GM18520 (cell line): ENCODE measurements at regions not wholly inside any gene's neighbourhood (a gene's known extent, or its start where the extent isn't known, plus 50 kb on each side); places are given as distances from the start of the nearest gene placed in this dataset.
A peak's percentile ranks its signal among the peaks of the same experiment; 100 is the strongest.
"Not testable (repeated sequence)": the region's sequence is repeated elsewhere in the genome, so short reads cannot be mapped to it uniquely, and the experiment has no call there.

Experiments used
- ATAC-seq: cut with Tn5 transposase; IDR thresholded peaks from one replicate; pipeline ENCODE4 v1.9.1; 2021; ENCODE audit not compliant: unreplicated experiment

DNA sequence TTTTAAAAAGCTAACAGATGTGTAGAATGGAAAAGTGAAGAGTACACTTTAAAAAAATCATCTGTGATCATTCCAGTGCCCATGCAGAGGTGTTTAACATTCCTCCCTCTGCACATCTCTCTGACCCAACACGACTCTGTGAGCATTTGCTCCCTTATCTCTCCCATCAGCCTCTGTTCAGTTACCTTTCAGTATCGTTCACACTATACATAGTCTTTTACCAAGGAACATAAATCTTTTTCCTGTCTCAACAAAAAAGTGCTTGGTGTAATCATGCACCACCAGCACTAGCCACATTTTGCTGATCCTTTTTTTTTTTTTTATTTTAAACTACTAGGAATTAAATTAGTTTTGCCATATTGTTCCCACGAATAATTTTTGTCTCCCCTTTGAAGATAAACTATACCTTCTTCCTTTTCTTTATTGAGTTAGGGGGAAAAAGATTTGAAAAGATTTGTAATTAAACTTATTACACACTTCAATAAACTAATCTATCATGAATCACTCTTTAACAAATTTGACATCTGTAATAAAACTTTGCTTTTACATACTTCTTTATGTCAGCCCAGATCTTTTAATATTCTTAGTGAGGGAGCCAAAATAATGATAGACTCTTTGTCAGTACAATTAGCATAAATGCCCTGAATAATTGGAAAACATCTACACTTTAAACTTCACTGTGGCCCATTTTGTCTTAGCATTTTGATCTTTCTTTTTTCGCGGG, 489.8 kb upstream of the FANCL start:
- ATAC-seq = no peak

DNA sequence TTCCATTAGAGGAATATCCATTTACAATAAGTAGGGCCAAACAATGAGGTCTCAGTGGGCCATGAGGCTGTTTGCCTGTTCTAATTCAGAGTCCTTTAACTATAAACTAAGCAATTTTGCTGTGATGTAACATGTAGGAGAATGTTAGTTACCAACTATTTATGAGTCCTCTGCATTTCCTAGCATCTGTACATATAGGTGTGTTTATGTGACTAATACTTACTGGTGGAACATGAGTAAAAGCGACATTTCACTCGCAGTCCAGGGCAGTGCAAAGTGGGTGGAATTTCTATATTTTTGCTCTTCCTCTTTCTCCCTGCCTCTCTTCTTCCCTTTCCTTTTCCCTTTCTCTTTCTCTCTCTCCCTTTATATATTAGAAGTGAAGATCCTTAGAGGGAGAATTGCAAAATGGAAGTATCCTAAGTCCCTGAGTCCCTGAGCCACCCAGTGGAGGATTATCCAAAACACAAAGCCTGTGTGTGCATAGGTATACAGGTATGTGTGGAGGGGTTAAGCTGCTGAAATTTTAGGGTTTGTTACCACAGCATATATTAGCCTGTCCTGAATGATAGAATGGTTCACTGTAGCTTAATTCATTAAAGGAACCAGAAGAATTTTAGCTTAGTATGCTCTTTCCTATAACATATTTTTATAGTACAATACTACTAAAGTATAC, 487.0 kb upstream of the FANCL start:
- ATAC-seq = no peak

DNA sequence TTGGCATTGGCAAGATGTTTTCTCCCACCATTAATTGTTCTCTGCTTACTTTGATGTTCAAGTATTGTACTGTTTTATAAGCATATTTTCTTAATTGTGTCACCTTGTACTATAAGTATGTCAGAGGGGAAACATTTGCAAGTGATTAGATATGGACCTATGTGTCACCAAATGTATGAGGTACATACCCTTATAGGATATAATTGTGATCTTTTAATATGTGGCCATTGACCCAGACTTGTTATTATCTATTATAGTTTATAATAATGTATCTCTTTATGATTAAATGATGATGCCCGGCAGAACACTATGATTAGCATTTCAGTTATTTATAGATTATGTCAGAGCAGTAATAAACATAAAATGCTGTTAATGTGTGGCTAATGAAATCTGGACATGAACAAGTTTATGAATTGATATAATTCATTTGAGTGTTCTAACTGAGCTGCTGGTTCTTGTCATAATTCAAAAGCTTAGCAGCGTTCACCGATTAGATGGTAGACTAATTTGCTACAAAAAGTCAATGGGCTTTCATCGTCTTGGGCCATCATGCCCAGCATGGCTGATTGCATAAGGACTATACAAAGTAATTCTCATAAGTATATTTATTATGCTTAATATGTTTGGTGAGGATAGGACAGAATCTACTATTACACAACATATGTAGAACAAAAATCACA, 480.9 kb upstream of the FANCL start:
- ATAC-seq = no peak

DNA sequence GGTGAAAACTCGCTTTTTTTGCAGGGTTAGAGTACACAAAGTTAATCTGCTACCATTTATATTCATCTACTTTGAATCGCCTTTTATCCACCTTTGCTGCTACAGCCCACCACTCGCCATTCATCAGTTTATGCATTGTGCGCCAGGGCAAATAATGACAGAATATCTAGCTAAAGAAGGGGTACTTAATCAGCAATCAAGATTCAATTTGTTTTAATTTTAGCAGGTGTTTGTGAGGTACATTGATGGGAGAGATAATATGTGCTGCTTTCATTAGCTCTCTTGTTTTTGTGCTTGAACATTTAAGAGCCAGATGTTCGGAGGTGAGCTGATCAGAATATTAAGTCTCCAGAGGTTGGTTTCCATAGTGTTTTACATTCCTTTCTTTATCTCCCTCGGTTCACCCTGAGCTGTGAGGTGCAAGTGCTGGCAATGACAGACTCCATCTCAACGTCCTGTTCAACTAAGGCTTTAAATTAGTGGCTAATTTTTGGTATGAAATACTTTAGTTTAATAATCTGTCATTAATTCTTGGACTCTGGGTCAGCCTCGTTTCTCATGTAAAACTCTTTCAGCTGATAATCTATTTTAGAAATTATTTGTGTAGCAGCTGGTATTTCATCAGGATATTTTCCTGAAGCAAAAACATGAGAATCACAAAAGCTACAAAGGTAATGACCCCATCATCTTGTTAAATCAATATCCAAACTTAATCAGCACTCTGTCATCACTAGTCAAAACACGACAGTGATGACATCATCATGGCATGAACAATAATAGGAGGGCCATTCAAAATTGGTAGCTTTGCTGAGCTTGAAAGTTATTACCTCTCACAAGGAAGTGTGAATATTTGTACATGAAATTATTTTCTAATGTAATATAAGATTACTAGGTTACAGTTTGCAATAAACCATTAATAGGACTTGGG, 479.9 kb upstream of the FANCL start:
- ATAC-seq = no peak

DNA sequence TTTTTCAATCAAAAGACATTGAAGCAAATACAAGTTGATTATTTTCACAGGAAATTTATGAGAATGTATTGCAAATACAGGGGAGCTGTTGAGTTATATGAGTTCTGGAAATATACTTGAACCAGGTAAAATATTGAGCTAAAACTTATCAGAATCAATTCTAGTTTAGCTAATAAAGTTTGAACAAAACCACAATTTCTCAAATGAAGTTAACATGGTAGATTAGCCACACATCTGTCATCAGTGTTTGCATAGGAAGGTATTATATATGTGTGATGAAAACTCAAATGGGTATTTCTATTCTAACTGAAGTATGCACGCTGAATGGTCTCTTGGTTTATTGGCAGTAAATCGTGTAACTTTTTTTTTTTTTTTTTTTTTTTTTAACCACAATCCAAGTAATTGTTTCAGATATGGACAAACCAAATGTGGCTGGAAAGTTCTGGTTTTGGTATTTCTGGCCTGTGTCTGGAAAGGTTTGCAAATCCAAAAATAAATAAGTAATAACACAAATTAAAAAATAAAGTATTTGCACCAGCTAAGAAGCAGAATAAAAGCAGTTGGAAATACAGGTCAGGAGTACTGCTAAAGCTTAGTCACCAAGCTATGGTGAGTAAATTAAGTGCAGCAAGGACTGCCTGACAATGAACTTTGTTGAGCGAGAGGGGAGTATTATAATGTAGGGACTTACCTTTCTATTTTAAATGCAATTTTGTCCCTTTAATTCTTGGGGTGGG, 479.1 kb upstream of the FANCL start:
- ATAC-seq = no peak

DNA sequence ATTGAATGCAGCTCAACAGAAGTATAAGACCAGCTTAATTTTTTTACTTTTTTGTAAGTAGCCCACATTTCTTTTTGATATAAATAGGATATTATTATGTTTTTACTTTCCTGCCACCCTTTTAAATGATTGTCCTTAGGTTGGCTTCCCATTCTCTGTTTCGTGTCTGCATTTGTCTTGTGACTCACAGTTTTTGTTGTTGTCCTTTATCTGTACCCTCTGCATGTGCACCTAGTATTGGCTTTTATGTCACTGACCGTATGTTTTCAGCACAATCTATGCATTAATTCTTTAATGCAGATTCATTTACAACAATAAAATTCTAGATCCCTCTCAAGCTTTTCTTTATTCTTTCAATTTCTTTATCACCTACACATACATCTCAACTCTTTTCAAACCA, 474.2 kb upstream of the FANCL start:
- ATAC-seq = no peak

DNA sequence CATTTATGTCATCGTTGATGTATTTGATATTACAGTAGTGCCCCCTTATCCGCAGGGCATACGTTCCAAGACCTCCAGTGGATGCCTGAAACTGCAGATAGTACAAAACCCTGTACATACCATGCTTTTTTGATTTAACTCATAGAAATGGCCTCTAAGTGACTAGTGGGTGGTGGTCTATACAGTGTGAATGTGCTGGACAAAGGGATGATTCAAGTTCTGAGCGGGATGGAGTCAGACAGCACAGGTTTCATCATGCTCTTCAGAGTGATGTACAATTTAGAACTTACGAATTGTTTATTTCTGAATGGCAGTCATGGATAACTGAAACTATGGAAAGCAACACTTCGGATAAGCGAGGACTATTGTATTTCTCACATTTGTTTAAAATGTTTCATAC, 473.1 kb upstream of the FANCL start:
- no peak for ATAC-seq

DNA sequence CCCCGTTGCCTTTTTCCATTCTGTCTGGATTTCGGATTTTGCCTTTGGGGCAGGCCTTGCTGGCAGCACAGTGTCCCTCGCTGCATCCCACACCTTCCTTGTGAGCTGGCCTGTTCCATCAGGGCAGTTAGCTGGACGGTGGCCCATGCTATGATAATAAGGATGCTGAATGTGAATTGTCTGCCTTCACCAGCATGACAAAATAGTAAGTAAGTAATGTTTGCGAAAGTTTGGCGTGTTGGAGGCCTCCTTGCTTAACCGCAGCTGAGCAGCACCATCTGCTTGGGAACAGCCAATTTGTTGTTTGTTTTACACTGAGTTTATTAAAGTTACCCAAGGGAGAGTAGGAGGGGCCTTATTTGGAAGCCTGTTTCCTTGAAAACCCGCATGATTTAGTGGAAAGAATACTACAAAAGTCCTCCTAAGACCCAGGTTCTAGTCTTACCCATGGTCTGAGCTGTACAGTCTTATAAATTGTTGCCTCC, 469.7 kb upstream of the FANCL start:
- no peak for ATAC-seq

DNA sequence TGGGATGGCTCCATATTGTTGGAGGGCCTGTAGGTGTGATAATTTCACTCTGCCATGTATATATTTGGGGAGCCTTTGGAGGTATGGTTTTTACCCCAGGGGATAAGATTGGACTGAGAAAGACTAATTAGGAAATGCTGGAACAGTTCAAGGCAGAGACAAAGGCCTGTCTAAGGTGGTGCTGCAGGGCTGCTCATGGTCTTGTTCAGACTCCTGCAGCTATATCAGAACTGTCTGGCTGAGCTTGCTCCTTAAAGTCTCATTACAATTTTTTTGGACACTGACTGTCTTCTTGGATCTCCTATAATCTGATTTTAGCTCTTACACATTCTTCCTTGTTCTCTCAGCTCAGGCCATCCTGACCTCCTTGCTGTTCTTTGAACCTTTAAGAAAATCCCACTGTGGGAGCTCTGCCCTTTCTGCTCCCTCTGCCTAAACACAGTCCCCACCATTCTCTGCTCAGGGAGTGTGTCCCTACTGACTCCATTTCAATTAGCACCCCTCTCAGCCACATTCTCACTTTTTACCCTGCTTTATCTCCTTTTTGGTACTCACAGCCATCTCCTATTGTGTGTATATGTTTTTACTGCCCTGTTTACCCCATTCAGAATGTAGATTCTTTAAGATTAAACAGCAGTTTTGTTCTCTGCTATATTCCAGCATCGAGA, 468.7 kb upstream of the FANCL start:
- no peak for ATAC-seq

DNA sequence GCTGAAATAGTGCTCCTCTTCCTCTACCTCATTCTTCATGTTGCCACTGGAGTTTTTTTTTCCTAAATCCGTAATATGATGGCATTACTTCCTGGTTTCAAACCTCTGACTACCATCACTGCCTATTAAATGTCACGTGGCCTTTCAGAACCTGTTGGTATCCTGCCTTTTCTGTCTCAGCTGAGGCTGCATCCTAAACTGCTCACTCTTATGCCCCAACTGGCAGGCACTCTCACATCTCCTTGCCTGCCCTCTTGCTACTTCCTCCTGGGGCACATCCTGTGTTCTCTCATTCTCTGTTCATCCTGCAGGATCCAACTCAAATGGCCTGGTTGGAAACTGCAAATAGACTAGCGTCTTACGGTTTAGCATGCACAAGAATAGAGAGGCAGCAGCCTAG, 468.1 kb upstream of the FANCL start:
- ATAC-seq = no peak

DNA sequence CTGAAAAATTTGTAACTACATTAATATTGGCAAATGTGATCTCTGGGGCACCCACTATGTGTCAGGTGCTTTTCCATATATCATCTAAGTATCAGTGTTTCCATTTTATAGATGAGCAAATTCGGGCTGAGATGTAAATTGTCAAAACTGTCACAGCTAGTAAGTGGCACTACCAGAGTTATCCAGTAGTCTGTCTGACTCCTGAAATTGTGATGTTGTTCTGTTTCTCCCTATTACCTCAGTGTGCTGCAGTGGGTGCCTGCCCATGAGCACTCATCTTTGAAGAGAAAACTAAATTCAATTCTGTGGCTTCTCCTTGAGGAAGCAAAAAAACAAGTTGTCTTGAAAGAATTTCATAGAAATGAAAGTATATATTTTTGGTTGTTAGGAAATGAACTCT, 467.4 kb upstream of the FANCL start:
- ATAC-seq = no peak

DNA sequence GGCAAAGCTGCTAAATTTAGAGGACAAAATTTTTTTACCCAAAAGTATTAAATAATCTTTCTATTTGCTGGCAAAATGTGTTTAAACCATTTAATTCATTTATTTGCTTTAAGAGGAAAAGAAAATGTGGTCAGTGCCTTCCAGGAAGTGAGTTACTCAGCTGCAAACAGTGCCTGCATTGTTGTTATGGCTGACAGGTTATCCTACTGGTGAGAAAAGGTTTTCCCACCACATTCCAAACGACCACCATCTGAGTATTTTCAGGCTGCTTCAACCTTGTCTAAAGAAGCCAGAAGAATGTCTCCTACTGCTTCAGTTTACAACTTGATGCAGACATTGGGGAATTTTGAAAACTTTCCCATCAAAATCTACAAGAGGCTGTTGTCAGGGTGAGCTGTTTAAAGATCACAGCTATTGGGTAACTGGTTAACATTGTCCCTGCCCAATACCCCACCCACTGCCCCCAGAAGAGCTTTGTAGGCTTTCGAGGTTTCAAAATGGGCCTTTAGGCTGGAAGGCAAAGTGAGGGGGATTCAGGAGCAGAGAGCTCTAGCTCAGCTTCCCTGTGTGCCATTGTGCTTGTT, 461.3 kb upstream of the FANCL start:
- no peak for ATAC-seq

DNA sequence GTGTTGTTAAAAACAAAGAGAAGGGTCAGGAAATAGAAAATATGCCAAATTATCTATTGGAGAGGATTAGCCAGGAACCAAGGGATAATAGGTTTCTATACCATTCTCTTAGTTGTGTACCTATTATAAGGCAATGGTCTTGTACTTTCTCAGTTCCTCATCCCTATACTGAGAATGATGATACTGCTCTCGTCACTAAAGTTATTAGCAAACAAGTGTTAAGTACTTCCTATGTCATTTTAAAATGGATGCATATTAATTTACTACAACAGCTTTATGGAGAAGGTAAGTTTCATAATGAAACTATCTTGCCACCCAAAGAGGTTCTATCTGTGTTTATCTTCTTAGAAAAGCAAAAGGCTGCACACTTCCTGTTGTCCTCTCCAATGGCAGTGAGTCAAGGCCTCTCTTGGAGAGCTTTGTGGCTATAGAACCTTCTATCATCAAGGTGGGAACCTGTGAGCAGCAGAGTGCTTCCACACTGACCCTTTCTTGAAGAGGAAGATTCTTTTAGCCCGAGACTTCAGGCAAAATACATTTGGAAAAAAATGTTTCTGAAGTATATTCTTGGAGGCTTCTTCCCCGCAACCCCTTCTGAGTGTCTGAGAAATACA, 460.7 kb upstream of the FANCL start:
- ATAC-seq = peak; percentile 48

DNA sequence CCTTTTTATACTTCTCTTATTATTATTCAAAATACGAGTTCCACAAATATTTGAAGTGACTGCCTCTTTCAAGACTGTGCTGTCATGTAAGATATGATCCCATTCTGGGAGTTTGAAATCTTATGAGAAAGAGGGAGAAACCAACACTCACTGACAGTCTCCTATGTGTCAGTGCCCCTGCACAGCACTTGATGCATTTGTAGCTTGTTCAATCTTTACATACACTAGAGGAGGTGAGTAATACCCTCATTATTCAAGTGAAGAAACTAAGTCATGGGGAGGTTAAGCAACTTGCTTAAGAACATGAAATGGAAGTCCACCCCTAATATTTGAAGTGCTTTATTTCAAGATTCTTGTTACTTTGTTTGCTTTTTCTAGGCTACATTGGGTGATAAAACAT, 459.5 kb upstream of the FANCL start:
- no peak for ATAC-seq

DNA sequence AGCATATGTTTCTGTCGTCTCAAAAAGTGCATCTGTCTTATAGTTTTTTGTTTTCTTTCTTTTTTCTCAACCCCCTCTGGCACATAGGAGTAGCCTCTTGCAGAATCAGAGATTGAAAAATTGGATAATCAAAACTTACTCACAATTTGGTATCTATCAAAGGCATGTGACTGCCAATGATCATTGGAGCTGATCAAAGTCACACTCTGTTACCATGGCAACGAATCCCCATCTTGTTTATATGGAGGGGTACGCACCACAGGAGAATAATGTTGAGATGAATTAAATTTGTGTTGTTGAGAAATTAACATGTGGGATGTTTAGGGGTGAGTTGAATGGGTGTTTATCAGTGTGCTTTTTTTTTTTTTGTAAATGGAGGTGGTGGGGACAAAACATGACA, 458.3 kb upstream of the FANCL start:
- ATAC-seq = no peak

DNA sequence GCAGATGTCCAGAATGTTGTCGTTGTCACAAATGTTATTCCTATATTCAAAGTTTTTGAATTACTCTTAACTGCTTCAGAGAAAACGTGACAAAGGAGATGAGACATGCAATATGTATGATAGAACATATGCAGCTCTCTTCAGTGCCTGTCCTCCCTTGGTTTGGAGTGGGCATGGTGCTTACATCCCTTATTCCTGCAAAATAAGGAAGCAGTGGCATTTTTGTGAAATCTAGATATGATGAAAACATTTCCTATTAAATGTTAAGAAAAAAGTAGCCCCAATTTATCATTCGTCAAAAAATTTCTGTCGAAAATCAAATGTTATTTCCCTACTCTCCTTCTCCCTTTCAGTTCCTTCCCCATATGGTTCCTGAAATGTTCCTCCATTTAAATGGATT, 457.5 kb upstream of the FANCL start:
- ATAC-seq = no peak

DNA sequence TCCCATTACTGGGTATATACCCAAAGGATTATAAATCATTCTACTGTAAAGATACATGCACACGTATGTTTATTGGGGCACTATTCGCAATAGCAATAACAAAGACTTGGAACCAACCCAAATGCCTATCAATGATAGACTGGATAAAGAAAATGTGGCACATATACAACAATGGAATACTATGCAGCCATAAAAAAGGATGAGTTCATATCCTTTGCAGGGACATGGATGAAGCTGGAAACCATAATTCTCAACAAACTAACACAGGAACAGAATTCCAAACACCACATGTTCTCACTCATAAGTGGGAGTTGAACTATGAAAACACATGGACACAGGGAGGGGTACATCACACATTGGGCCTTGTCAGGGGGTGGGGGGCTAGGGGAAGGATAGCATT, 453.0 kb upstream of the FANCL start:
- not testable (repeated sequence) for ATAC-seq

DNA sequence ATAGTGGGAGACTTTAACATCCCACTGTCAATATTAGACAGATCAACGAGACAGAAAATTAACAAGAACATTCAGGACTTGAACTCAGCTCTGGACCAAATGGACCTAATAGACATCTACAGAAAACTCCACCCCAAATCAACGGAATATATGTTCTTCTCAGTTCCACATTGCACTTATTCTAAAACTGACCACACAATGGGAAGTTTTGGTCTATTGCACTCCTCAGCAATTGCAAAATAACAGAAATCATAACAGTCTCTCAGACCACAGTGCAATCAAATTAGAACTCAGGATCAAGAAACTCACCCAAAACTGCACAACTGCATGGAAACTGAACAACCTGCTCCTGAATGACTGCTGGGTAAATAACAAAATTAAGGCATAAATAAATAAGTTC, 449.9 kb upstream of the FANCL start:
- ATAC-seq = not testable (repeated sequence)

DNA sequence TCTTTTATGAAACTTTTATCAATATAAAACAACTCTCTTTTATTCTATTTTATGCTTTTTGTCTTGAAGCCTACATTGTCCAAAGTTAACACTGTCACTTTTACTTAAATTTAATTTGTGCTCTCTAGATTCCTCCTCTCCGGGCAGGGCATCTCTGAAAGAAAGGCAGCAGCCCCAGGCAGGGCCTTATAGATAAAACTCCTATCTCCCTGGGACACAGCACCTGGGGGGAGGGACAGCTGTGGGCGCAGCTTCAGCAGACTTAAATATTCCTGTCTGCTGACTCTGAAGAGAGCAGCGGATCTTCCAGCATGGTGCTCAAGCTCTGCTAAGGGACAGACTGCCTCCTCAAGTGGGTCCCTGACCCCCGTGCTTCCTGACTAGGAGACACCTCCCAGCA, 447.7 kb upstream of the FANCL start:
- ATAC-seq = no peak
